Sigmoid colon (tissue), 4 donors: ENCODE measurements at regions not wholly inside any gene's neighbourhood (a gene's known extent, or its start where the extent isn't known, plus 50 kb on each side); places are given as distances from the start of the nearest gene placed in this dataset.

Experiments used
- CTCF ChIP-seq, 4 experiments: fragments of 450-650 bp in 3 of 4; fragments of 200-600 bp in 1 of 4; IDR thresholded peaks; one replicate each; pipeline ENCODE4 v1.5.1; 2016 to 2019; ENCODE audit warnings: antibody characterized with exemption in 4 of 4, mild to moderate bottlenecking in 3 of 4, moderate library complexity in 2 of 4
- EP300 ChIP-seq, 4 donors: sonication (generic); formaldehyde crosslinking; IDR thresholded peaks; one replicate each; pipeline ENCODE4 v1.6.1; 2017; ENCODE audit warnings: antibody characterized with exemption in 4 of 4

DNA sequence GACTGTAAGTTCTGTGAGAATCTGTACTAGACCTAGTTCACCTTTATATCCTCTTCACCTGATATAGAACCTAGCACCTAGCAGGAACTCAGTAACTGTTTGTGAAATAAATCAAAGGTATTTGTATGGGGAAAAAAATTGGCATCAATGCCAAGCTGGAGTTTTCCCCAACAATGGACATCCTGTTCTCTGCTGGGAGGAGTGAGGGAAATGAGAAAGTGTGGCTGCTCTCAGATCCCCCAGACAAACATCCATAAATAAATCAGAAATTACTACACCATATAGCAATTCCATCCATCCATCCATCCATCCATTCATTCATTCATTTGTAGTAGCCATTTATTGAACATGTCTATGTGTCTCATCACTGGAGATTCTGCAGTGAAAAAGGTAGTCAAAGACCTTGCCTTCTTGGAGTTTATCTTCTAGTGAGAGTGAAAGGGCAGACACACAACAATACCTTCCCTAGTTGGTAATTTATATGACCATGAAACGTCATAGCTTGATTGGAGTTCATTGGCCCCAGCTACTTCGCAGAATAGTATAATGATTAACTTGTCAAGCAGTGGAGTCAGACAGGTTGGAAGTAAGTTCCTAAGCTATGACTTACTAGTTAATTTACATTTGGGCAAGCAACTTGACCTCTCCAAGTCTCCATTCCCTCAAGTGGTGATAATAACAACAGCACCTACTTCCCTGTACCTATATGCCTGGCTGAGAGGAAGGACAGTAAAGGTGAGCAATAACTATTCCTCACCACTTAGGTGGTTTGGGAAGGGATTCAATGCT is 98.7 kb upstream of the KIT start:
- no peak for TF ChIP-seq CTCF (IDR thresholded peaks at IDR 0.05)
- no peak for TF ChIP-seq EP300 (IDR thresholded peaks at IDR 0.05)
